ENCODE measurements at regions not wholly inside any gene's neighbourhood (a gene's known extent, or its start where the extent isn't known, plus 50 kb on each side); places are given as distances from the start of the nearest gene placed in this dataset.

DNA sequence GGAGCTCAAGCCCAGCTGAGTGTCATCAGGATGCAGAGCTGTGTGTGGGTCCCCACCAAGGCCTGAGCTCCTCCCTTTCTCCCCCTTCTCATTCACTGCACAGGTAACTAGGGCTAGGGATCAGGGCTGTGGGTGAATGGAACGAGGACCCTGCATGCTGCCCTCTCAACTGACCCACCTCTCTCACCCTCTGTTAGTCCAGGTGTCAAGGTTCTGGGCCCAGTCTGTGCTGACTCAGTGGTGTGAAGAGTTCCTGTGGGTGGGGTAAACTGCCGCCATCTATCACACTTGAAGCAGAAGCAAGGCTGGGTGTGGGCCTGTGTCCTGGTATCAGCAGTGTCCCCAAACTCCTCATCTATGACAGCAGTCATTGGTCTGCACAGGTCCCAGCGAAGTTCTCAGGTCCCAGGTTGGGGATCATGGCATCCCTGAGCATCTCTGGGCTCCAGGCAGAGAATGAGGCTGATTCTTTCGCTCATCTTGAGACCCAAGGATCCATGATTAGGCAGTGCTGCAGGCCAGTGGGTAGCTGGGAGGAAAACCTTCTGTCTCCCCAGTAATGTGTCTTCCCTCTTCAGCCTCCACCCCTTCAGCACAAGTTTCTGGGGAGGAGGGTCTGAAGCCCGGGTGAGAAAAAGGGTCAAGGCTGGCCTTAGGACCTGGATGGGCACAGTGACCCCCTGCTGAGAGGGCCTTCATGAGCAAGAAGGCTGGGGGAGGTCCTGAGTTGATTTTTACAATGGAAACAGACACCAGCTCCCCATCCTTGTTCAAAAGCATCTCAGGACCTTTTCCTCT, 109.8 kb downstream of the ZNF280B start:
- H3K27ac ChIP-seq, result no peak overlapping the region
- no peaks in the 10 kb centered on the region for H3K4me1 ChIP-seq
- DNase-seq, result no peak
- H3K9me3 ChIP-seq, result no peaks in the 10 kb centered on the region
- ATAC-seq, result no peak
- H3K36me3 ChIP-seq, result no peaks in the 10 kb centered on the region
- peaks cover 4% of the 10 kb centered on the region for H3K27me3 ChIP-seq
- intact Hi-C loops (cut with DNase I), result no loop called here
- H3K4me3 ChIP-seq, result no peak overlapping the region
- TF ChIP-seq, protein P1, sequence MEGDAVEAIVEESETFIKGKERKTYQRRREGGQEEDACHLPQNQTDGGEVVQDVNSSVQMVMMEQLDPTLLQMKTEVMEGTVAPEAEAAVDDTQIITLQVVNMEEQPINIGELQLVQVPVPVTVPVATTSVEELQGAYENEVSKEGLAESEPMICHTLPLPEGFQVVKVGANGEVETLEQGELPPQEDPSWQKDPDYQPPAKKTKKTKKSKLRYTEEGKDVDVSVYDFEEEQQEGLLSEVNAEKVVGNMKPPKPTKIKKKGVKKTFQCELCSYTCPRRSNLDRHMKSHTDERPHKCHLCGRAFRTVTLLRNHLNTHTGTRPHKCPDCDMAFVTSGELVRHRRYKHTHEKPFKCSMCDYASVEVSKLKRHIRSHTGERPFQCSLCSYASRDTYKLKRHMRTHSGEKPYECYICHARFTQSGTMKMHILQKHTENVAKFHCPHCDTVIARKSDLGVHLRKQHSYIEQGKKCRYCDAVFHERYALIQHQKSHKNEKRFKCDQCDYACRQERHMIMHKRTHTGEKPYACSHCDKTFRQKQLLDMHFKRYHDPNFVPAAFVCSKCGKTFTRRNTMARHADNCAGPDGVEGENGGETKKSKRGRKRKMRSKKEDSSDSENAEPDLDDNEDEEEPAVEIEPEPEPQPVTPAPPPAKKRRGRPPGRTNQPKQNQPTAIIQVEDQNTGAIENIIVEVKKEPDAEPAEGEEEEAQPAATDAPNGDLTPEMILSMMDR (IDR thresholded peaks at IDR 0.05), result no peak

DNA sequence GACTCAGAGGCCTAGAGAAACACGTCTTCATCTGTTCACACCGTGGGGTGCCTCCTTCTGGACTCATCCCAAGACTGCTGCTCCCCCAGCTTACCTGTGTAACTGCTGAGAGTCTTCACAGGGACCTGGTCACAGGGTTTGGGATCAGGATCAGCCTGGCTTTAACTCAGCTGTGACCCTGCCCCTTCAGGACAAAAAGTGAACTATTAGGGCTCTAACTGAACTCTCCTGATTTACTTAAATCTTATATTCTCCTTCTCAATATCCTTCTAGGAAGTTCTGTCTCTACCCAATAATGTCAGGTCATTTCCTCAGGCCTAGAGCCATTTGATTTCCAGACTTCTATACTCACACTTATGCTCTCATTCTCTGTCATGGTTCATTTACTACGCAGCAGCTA, 108.4 kb downstream of the ZNF280B start:
- TF ChIP-seq, protein P1 (IDR thresholded peaks at IDR 0.05), result no peak
- Histone ChIP-seq H3K27me3 (peaks cover 4% of the 10 kb centered on the region), H3K4me3 (no peak overlapping the region), H3K36me3 (no peaks in the 10 kb centered on the region), H3K9me3 (no peaks in the 10 kb centered on the region), H3K4me1 (no peaks in the 10 kb centered on the region), H3K27ac (no peak overlapping the region)
- ATAC-seq, result no peak
- intact Hi-C loops (cut with DNase I), result no loop called here
- no peak for DNase-seq

DNA sequence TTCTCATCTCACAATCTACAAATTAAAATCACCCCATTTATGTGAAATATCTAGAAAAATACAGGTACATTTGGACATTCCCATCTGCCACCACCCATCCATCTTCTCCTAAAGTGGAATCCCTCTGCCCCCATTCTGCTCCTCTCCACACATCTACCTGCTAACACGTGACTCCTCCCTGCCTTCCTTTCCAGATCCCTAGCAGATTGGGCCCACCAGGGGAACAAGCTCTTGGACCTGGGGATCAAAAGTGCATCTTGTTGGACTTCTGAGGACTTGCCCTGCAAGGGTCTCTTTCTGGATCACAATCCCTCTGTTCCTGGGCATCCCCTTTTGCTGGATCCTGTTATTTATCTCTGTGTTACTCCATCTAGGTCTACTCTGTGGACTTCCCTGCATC, 107.6 kb downstream of the ZNF280B start:
- peaks cover 4% of the 10 kb centered on the region for H3K27me3 ChIP-seq
- H3K27ac ChIP-seq, result no peak overlapping the region
- no peaks in the 10 kb centered on the region for H3K4me1 ChIP-seq
- no peak overlapping the region for H3K4me3 ChIP-seq
- intact Hi-C loops (cut with DNase I), result no loop called here
- TF ChIP-seq, protein P1 (IDR thresholded peaks at IDR 0.05), result no peak
- no peaks in the 10 kb centered on the region for H3K9me3 ChIP-seq
- no peak for DNase-seq
- ATAC-seq, result no peak
- no peaks in the 10 kb centered on the region for H3K36me3 ChIP-seq

DNA sequence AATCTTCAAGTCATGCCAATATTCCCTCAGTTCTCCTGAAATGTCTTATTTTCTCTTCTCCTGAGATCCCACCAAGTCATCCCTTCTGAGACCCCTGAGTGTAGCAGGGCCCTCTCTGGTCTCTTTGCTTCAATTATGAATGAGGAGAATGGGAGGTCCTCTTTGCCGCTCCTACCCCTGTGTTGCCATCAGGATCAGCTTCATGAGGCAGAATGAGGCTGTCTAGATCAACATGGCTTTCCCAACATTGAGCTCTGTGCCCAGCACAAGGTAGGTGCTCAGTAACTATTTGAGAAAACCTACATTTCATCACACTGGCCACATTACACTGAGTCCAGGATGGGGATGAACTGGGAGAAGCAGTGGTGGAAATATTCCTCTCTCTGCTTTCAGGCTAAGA, 107.2 kb downstream of the ZNF280B start:
- ATAC-seq, result no peak

DNA sequence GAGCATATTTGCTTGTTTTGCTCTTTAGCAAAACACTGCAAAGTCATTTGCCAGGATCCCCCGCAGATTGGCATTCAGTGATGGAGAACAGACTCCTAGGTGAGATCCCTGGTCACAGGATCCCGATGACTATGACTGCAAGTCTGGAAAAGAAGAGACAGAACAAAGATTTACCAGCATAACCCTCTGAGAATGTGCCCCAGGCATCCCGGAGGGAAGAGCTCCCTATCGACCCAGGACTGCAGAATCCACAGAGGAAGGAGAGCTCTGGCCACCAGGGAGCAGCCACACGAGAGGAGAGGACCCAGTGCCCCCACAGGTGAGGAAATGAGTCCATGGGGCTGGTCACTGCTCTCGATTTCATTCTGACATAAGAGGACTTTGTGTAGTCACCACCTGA, 105.2 kb downstream of the ZNF280B start:
- H3K27me3 ChIP-seq, result peaks cover 4% of the 10 kb centered on the region
- no peak for DNase-seq
- no peaks in the 10 kb centered on the region for H3K9me3 ChIP-seq
- no peak overlapping the region for H3K4me3 ChIP-seq
- TF ChIP-seq, protein P1 (IDR thresholded peaks at IDR 0.05), result no peak
- intact Hi-C loops (cut with DNase I), result no loop called here
- no peaks in the 10 kb centered on the region for H3K36me3 ChIP-seq
- no peak for ATAC-seq
- H3K4me1 ChIP-seq, result no peaks in the 10 kb centered on the region
- H3K27ac ChIP-seq, result no peak overlapping the region

More for the DNA sequence above, 107.2 kb downstream of the ZNF280B start:
- intact Hi-C loops (cut with DNase I), result no loop called here
- no peaks in the 10 kb centered on the region for H3K4me1 ChIP-seq
- TF ChIP-seq, protein P1 (IDR thresholded peaks at IDR 0.05), result no peak
- H3K27me3 ChIP-seq, result peaks cover 4% of the 10 kb centered on the region
- H3K36me3 ChIP-seq, result no peaks in the 10 kb centered on the region
- no peaks in the 10 kb centered on the region for H3K9me3 ChIP-seq
- no peak overlapping the region for H3K4me3 ChIP-seq
- no peak for DNase-seq
- no peak overlapping the region for H3K27ac ChIP-seq

All from upper lobe of right lung (tissue), 1 donor.